ENCODE measurements at regions not wholly inside any gene's neighbourhood (a gene's known extent, or its start where the extent isn't known, plus 50 kb on each side); places are given as distances from the start of the nearest gene placed in this dataset.

DNA sequence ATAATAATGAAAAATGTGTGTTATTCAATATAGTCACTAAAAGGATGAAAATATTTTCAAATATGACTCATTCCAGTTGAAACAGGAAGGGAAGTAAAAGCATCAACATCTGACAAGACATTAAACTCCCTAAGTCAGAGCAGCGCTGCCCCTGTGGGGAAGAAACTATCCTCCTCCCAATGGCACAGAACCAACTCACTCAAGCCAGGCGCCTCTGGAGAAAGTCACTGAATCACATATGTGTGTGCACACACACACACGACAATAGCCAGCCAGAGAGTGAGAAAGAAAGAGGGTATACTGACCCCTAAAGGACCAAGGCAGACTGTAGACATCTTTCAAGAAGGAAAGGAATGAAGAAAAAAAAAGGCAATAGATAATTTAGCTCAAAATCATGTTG is 126.9 kb downstream of the SETD4 start:
- no peak for DNase-seq (ENCODE audit: low spot score)

DNA sequence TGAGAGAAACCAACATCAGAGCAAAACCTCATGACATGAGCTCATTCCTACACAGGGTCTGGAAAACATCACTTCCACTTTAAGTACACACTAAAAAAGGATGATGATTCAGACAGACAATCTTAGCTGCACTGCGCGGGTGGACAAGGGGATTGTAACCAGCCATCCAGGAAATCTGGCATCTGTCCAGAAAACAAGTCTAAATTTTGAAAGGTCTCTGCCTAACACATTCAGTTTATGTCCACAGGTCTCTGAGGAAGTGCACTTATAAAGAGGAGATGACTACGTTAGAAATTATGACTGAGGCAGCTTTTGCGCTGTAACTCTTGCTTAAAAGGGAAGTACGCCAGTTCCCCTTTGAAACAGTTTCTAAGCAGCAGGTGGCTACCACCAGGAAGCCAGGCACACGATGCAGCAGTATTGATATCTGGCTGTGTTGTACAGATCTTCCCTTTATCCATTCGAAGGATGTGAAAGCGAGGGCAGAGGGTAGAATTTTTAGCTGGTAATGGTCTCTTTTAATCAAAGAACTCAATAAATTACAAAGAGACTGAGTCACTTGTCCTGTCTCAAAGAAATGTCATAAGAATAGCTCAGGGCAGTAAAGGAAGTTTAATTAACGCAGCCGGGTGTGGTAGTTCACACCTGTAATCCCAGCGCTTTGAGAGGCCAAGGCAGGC is 128.0 kb downstream of the SETD4 start:
- peak; percentile 22 for DNase-seq (ENCODE audit: low spot score)

DNA sequence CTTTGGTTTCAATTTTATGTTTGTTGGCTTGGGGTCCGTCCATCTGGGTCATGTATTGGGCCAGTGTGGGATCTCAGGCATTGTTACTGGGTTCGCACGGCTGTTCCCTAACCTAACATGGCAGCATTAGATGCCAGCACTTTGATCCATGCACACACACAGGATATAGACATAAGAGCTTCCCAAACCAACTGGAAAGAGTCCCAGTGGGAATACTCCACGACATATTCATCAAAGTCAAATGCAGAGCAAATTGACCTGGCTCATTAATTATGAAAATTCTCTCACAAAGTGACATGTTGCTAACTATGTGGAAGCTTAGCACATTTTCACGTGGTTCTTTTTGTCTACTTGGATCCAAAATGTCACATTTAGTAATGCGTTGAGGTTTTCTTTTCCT is 130.4 kb downstream of the SETD4 start:
- DNase-seq (ENCODE audit: low spot score) = no peak

DNA sequence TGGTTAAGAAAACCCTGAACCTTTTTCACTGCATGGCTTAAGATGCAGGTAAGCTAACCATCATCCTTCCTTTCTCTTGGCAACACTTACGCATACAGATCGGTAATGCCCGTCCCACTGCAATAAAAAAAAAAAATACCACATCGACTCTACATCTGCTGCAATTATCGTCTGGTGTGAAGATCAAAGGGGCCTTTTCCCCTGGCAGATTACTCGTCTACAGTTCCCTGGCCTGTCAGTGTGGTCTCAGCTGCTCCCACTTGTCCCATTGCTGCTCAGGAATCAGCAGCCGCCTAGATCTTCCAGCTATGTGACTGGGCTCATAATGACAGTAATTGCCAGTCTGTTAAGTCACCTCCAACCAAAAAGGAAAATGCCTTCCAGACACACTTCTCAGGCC is 133.1 kb downstream of the SETD4 start:
- DNase-seq (ENCODE audit: low spot score) = no peak

DNA sequence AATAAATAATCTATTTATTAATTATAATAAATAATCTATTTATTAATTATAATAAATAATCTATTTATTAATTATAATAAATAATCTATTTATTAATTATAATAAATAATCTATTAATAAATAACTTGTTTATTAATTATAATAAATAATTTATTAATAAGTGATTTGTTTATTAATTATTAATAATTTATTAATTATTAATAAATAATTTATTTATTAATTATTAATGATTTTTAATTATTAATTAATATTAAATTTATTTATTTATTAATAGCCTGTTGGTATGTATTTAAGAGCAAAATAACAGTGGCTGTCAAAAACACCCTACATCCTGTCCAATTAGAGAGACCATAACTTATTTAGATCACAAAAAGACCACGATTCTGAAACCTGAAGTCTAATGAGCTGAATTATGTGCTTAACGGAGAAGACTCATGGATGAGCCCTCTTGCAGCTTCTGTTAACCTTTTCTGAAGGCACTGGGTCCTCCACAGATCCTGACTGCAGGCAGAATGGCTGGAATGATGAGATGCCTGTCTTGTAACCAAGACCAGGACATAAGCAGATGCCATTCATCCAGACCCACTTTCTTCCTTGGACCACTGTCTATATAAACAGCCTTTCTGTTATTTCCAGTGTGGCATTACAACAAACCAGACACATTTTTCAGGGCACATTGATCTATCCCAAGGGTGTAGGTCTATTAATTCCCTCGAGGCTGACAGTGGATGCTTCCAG is 134.2 kb downstream of the SETD4 start:
- no peak for DNase-seq (ENCODE audit: low spot score)

DNA sequence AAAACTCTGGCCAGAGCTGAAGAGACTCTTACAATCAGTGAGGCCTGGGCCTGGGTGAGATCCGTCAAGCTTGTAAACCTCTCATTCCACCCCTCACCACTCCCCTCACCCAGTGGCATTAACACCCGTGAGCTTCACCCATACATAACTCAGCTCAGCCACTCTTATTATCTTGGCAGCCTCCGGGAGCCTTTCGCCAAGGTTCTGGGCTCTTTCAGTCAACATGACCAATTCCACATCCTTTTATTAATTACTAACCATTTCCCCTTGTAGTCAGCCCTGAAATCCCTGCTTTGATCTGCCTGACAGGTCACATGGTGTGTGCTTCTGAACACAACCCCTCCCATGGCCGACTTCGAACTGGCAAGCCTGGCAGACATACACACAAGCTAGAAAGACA is 134.8 kb downstream of the SETD4 start:
- no peak for DNase-seq (ENCODE audit: low spot score)

DNA sequence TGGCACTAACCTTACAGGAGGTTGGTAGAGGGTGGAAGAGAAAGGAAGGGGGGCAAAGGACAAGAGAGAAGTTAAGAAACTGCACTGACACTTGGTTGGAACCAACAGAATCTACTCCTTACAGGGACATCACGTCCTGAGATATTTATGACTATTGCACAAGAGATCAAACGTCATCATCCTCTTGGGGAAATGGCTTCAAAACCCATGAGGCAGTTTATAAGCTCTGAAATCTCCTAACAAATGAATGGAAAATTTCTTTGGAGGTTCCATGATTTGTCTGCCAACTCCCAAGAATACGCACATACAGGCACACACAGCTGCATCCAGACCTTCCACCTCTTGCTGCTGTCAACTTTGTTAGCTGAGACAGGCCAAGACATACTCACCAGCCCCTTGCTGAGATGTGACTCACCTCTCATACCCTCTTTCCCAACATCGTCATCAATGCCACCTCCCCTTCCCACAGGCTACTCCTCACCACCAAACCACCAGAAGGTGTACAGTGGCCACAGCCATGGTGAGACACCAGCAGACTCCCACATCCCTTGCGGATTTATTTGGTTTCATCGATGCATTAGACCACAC is 135.5 kb downstream of the SETD4 start:
- no peak for DNase-seq (ENCODE audit: low spot score)

DNA sequence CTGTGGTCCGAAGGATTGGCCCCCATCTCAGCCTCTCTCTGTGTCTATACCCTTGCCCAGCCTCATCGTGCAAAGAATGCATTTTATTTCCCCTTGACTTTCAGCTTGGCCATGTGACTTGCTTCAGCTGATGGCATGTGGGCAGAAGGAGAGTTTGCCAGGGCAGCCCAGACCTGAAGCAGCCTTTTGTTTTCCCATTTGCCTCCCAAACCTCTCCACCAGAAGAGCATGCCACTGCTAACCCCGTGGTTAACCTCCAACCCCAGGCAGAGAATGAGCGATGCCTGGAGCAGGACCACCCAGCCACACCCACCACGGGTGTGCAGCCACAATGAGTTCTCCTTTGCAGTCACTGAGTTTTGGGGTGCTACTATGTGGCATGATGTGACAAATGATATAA is 136.4 kb downstream of the SETD4 start:
- DNase-seq (ENCODE audit: low spot score) = no peak

DNA sequence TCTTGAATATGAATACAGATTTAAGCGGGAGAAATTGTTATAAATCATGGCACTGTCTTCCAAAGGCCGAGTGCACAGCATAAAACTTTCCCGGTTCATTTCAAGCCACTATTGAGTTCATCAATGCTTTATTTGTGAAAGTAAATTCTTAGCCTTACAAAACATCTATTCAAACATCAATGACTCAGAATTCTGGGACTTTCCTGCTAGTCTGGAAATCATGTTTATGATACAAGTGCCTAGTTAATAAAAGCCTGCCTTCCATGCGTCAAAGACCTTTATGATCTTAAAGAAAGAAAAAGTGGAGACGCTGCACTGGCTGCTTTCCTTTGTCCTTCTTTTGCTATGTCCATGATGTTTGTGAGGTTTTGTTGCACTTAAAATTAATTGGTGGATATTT is 137.7 kb downstream of the SETD4 start:
- DNase-seq (ENCODE audit: low spot score) = no peak

DNA sequence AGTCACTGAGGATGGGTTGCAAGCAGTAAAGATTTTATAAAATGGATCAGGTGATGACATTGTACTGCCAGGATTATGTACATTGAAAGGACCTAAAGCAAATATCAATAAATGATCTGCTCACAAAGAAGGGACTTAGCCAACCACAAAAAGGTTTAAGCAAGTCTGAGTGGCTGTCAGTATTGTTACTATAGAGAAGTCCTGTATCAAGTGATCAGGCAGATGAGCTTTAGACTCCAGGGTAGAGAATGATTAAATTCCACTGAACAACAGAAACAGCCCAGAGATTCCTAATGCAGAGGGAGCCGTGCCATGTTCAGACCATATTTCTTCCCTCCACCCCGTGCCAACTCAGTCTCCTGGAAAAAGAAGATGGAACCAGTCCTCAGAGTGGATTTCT is 138.9 kb downstream of the SETD4 start:
- no peak for DNase-seq (ENCODE audit: low spot score)

DNA sequence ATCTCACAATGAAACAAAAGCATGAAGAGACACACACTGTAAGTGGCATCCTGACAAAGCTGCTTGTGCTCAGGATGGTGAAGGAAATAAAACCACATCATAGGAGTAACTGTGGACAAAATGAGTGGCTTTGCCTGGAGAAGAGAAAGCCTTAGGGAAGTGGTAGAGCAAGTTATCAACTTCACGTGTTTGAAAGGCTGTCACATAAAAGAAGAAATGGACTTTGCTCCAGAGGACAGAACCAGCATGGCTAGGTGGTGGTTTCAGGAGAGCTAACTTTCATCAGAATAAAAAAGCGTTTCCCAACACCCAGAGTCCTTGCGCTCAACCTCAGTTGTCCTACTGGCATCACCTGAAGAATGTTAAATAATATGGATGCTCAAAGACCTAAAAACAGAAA is 139.9 kb downstream of the SETD4 start:
- DNase-seq (ENCODE audit: low spot score) = no peak

DNA sequence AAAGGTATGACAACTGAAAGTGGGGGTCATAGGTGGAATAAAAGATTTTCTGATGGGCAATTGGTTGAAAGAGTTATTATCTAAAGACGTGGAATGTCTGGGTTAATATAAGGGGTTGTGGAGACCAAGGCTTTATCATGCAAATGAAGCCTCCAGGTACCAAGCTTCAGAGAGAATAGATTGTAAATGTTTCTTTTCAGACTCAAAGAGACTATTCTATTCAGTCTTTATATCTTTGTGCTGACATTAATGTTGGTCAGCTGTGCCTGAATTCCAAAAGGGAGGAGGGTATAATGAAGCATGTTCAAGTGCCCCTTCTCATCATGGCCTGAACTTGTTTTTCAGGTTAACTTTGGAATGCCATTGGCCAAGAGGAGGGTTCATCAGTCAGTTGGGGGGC is 145.3 kb downstream of the SETD4 start:
- no peak for DNase-seq (ENCODE audit: low spot score)

DNA sequence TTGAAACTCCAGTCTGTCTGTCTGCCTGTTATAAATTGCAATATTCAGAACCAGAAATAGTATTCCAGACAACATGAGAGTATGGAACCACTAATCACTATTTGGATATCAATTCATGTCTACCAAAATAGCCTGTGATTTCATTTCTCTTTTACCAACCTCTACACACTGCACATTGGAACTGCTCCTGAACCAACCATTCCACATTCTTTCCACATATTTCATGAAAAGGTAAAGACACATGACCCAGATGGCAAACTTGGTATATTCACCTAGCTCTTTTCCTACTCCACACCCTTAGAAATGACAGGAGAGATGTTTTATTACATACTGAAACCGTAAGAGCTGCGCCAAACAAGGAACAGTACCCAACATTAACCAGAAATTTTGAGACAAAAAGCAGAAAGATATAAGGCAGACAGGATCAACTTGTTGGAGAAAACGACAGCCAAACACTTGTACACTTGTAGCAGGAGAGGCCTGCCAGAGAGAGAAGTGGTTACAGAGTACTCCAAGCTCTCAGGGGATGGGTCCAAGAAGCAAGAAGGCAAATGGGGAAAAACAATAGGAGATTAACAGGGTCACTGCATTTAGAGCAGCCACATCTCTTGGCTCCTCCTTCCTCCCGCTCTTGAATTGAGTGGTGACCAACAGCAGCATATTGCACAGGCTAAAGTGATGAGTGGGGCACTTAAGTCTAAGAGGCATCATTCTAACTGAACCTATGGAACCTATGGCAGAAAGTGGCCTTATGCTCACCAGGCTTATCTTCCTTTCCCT is 148.7 kb downstream of the SETD4 start:
- no peak for DNase-seq (ENCODE audit: low spot score)

DNA sequence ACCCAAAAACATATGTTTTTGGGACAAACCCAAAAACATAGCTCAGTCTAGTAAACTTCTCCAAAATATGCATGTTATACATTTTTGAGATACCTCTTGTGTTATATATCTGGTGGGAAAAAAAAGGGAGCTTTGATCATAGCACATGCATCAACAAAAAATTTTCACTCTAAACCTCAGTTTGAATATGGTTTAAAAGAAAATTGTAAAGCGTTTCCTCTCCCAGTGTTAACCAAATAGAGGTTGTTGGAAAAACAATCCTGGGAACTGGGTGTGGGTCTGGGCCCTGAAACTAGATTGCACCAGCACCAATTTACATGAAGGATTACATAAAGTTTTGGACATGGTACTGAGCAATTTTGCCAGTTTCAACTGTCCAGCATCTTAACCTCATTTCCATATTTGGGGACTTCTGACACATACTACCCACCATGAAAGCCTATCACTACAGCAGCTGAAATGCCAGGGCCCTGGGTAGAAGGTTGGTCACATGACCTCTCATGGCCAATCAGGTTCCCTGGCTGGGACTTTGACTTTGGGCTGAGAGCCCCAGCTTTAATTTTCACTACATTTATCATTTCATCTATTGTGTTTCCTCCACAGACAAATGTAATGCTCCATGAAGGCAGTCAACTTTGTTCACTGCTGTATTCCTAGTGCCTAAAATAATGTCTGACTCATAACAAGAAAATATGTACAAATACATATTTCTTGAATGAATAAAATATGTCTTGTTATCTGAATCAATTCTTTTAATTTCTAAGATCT is 150.7 kb downstream of the SETD4 start:
- DNase-seq (ENCODE audit: low spot score) = no peak

DNA sequence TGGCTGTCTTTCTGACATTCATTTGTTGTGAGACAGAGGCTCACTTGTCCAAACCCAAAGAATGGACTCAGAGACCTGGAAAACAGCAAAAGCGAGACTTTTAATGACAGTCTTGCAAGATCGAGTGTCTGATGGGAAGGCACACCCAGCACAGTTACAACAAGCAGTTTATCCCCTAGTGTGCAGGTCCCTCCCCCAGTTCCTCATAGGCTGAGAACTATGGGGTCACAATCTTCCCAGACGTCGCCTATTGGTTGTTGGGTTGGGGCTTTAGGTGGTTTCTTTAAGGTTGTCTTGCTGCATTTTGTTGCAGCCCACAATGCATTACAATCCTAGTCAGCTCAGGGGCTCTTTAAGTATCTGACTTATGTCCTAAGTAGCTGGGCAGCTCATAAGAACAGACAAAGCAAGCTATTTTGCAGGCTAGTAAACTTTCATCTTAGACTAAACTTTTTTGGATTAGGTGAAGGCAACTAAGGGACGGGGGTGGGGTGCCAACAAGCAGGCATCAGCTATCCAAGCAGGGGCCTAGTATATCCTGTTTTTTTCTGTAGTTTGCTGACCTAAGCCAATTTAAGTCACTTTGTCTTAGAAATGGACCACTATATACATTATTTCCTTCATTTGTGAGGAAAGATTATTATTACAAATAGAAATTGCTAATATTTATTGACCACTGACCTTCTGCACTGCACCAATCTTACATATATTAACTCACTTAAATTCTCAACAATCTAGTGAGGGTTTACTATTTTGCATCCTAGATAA is 151.8 kb downstream of the SETD4 start:
- no peak for DNase-seq (ENCODE audit: low spot score)

DNA sequence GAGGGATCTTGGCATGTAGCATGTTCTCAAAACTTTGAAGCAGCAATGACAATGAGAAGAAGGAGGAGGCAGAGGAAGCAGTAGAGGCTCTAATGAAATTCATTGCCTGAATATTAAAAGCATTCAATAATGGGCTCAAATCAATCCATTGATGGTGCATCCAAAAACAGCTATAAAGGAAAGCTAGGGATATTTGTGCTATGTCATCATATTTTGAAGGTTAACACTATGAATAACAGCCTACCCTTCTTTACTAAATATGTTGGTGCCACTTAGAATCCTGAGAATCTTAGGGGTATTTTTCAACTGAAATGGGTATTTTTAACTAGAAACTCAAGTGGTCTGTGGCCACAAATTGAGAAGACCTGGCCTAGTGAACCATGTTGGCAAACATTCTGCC is 153.7 kb downstream of the SETD4 start:
- DNase-seq (ENCODE audit: low spot score) = no peak

DNA sequence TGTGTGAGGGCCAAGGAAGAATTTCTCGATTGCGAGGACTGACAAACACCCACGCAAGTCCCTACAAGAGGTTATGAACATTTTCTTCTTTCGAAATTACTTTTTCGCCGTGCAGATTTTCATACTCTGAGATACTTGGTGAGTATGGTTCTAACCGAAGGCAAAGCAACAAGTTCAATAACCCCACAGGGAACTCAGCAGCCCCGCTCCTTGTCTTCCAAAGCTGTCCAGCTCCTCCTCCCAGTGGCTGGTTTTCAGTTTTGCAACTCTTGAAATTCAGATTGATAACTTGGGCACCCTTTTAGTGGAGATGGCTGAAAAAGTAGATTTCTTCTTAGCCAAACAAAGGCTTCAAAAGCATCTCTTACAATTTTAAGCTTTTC is 154.4 kb downstream of the SETD4 start:
- DNase-seq (ENCODE audit: low spot score) = no peak

DNA sequence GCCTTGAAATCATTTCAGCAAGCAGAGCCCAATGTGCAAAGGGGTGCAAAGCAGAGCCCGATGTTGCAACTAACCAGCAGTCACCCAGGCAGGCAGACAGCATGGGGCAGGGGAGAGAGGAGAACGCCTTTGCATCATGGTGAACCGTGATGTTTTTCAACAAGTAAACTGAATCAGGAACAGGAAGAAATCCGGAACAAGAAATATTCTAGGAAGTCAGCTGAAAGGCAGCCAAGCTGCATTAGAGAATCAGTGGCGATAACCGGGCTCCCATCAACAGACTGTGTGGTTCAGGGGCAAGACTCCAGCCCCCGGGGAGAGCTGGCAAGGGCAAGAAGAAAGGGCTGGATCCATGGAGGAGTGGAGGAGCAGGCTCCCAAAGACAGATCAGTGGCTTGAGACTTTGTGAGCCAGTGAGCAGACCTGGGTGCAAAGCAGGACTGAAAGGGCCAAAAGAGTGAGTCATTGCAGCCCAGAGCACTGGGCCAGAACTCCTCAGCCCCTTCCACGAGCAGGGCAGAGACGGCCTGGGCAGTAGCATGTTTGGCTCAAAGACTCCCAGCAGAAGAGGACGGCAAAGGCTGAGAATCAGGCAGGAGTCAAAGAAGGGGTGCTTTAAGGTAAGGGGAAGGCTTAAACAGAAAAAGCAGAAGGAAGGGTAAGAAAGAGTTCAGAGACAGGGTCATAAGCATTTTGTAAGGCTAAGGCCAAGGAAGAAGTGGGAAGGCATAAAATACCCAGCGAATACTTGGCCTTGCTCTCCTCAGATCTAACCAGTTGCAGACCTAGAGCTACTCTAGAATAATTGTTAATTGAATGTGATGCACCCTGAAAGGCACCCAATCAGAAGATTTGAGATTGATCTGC is 155.0 kb downstream of the SETD4 start:
- no peak for DNase-seq (ENCODE audit: low spot score)

DNA sequence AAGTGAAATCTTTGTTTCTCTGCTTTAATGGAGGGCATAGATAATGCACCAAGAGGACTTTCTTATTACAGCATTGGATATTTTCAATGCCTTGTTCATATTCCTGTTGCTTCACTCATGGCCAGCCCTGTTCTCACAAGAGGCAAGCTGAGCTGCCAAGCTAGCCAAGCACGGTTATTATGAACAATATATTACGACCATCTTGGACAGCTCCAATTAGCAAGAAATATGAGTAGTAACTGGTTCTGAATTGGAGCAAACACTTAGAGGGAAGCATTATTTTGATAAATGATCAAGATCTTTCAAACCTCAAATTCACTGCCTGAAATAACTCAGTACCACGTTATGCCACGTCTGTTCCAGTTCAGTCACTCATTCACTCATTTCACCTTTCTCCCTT is 159.8 kb downstream of the SETD4 start:
- no peak for DNase-seq (ENCODE audit: low spot score)

DNA sequence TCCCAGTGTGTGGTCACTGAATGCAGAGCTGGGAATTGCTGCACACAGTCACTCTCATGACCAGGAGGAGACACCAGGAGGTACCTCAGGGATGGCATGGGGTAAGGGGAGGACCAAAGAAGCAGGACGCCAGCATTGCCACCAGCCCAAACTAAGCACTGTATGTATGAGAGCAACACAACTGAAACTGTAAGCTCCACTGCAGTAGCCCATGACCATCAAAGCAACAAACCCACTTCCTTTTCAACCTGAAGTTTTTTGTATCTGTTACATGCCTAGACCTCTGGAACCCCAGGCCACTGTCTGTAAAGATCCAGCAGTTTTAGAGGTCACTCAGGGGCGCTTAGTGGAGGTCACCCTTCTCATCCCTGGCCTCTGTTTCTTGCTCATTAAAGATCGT is 164.3 kb downstream of the SETD4 start:
- no peak for DNase-seq (ENCODE audit: low spot score)

Measured in CD4-positive, alpha-beta T cell treated with Interleukin-2 at 100 ng/mL for 4 hours (primary cell).